Esophagus squamous epithelium (tissue), 4 donors: ENCODE measurements at regions not wholly inside any gene's neighbourhood (a gene's known extent, or its start where the extent isn't known, plus 50 kb on each side); places are given as distances from the start of the nearest gene placed in this dataset.

Experiments used
- POLR2A ChIP-seq, 4 donors: fragments of 450-650 bp; IDR thresholded peaks; one replicate each; pipeline ENCODE4 v1.6.1; 2017; ENCODE audit warnings: antibody characterized with exemption in 4 of 4, mild to moderate bottlenecking in 4 of 4, moderate library complexity in 3 of 4
- TF ChIP-seq, protein P1 (sequence below), 6 experiments: fragments of 450-650 bp in 4 of 6; fragments of 200-600 bp in 2 of 6; sonication (generic) in 2 of 6; IDR thresholded peaks; one replicate each; pipeline ENCODE4 v1.5.1; 2016 to 2019; ENCODE audit warnings: antibody characterized with exemption in 6 of 6, mild to moderate bottlenecking in 4 of 6, moderate library complexity in 4 of 6

DNA sequence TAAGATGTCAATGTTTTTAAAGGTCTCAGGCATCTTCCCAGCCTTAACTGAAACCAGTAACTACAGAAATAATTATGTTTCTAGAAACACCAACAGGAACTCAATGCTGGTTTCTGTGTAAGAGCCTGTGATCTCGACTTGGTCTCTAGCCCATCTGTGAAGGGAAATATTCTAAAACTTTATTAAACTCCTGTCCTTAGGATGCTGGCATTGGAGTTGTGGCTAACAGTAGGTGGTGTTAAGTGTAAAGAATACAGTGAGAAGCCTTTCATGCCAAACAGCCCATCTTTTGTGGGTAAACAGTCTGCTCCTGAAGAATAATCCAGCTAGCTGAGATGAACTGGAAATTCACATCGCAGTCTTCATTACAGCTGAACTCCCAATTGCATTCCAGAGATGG is 133.2 kb downstream of the ADAMTS15 start:
- TF ChIP-seq, protein P1, sequence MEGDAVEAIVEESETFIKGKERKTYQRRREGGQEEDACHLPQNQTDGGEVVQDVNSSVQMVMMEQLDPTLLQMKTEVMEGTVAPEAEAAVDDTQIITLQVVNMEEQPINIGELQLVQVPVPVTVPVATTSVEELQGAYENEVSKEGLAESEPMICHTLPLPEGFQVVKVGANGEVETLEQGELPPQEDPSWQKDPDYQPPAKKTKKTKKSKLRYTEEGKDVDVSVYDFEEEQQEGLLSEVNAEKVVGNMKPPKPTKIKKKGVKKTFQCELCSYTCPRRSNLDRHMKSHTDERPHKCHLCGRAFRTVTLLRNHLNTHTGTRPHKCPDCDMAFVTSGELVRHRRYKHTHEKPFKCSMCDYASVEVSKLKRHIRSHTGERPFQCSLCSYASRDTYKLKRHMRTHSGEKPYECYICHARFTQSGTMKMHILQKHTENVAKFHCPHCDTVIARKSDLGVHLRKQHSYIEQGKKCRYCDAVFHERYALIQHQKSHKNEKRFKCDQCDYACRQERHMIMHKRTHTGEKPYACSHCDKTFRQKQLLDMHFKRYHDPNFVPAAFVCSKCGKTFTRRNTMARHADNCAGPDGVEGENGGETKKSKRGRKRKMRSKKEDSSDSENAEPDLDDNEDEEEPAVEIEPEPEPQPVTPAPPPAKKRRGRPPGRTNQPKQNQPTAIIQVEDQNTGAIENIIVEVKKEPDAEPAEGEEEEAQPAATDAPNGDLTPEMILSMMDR (IDR thresholded peaks at IDR 0.05), result no peak
- no peak for TF ChIP-seq POLR2A (IDR thresholded peaks at IDR 0.05)
